ENCODE measurements at regions not wholly inside any gene's neighbourhood (a gene's known extent, or its start where the extent isn't known, plus 50 kb on each side); places are given as distances from the start of the nearest gene placed in this dataset.
A peak's percentile ranks its signal among the peaks of the same experiment; 100 is the strongest.

- TF ChIP-seq POLR2AphosphoS5 (IDR thresholded peaks at IDR 0.05) (peak; percentile 37 to 45), CTCF (IDR thresholded peaks at IDR 0.05) (no peak)
- Histone ChIP-seq H3K27ac (replicated peaks in 1 of 4) (peak overlapping the region in 2 of 4 donors; percentile 32 to 47), H3K27me3 (no peaks in the 10 kb centered on the region), H3K9me3 (no peaks in the 10 kb centered on the region), H3K36me3 (no peaks in the 10 kb centered on the region), H3K4me1 (peaks cover 23 to 34% (median 31%) of the 10 kb centered on the region in 4 donors), H3K4me3 (peak overlapping the region; percentile 36 to 52 (median 43))
- intact Hi-C loops (cut with DNase I) = no loop called here
- WGBS = 17% methylated on average over 31 of the region's 62 CpGs
- peak; percentile 96 for DNase-seq (ENCODE audit: extremely low spot score)
These were observed 80.2 kb upstream of the IER5L start for GRCh38 chr9:129258124-129258822.

GRCh38 chr9:129256959-129257713, 79.1 kb upstream of the IER5L start:
- intact Hi-C loops (cut with DNase I) = no loop called here

GRCh38 chr9:129254566-129255287, 76.7 kb upstream of the IER5L start:
- Histone ChIP-seq H3K4me3 (no peak overlapping the region), H3K36me3 (no peaks in the 10 kb centered on the region), H3K9me3 (no peaks in the 10 kb centered on the region), H3K4me1 (peaks cover 26 to 38% (median 32%) of the 10 kb centered on the region in 4 donors), H3K27me3 (no peaks in the 10 kb centered on the region), H3K27ac (replicated peaks in 1 of 4) (peak overlapping the region; percentile 43 to 62 (median 55))
- no peak for DNase-seq (ENCODE audit: extremely low spot score)
- intact Hi-C loops (cut with DNase I) = no loop called here
- TF ChIP-seq EP300 (IDR thresholded peaks at IDR 0.05) (no peak), POLR2A (IDR thresholded peaks at IDR 0.05; ENCODE audit: low read depth) (no peak), CTCF (IDR thresholded peaks at IDR 0.05) (no peak), POLR2AphosphoS5 (IDR thresholded peaks at IDR 0.05) (no peak)
- 71% methylated on average over 9 of the region's 9 CpGs for WGBS

More at GRCh38 chr9:129256959-129257713, 79.1 kb upstream of the IER5L start:
- H3K27ac ChIP-seq (replicated peaks in 1 of 4) = peak overlapping the region in 2 of 4 donors; percentile 32 to 47
- H3K4me3 ChIP-seq = no peak overlapping the region
- DNase-seq (ENCODE audit: extremely low spot score) = no peak
- no peak for TF ChIP-seq EP300 (IDR thresholded peaks at IDR 0.05)
- TF ChIP-seq CTCF (IDR thresholded peaks at IDR 0.05) = no peak
- no peak for TF ChIP-seq POLR2AphosphoS5 (IDR thresholded peaks at IDR 0.05)
- TF ChIP-seq POLR2A (IDR thresholded peaks at IDR 0.05; ENCODE audit: low read depth) = no peak
- 88% methylated on average over 13 of the region's 13 CpGs for WGBS
- no peaks in the 10 kb centered on the region for H3K9me3 ChIP-seq
- no peaks in the 10 kb centered on the region for H3K36me3 ChIP-seq
- no peaks in the 10 kb centered on the region for H3K27me3 ChIP-seq
- peaks cover 26 to 38% (median 32%) of the 10 kb centered on the region in 4 donors for H3K4me1 ChIP-seq

GRCh38 chr9:129253803-129254381, 75.8 kb upstream of the IER5L start:
- Histone ChIP-seq H3K27me3 (no peaks in the 10 kb centered on the region), H3K9me3 (no peaks in the 10 kb centered on the region), H3K36me3 (no peaks in the 10 kb centered on the region), H3K27ac (replicated peaks in 1 of 4) (peak overlapping the region; percentile 43 to 62 (median 55)), H3K4me3 (peak overlapping the region; percentile 34 to 37 (median 36)), H3K4me1 (peaks cover 23 to 32% (median 28%) of the 10 kb centered on the region in 4 donors)
- no peak for DNase-seq (ENCODE audit: extremely low spot score)
- intact Hi-C loops (cut with DNase I) = no loop called here
- WGBS = 13% methylated on average over 7 of the region's 23 CpGs
- TF ChIP-seq EP300 (IDR thresholded peaks at IDR 0.05) (no peak), POLR2A (IDR thresholded peaks at IDR 0.05; ENCODE audit: low read depth) (no peak), CTCF (IDR thresholded peaks at IDR 0.05) (no peak), POLR2AphosphoS5 (IDR thresholded peaks at IDR 0.05) (peak in 1 of 2 donors; percentile 45)

Data from esophagus muscularis mucosa (tissue), 4 donors.